ENCODE measurements at regions not wholly inside any gene's neighbourhood (a gene's known extent, or its start where the extent isn't known, plus 50 kb on each side); places are given as distances from the start of the nearest gene placed in this dataset.

DNA sequence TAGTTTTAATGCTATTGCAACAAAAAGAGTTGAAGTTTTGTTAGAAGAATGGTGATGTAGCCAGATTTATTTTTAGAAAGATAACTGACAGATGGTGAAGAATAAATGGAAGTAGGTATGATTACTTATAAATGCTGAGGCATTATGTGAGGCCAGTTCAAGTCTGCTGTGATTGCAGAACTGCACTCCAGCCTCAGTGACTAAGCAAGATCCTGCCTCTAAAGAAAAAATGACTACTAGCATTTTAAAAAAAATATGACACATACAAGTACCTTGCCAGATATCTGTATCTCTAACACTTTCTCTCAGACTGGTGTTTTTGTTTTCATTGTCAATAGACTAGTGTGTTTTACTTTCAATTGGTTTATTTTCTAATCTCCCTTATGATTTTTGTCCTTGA lies 1242.4 kb upstream of the ADGRL4 start:
- TF ChIP-seq, protein P1, sequence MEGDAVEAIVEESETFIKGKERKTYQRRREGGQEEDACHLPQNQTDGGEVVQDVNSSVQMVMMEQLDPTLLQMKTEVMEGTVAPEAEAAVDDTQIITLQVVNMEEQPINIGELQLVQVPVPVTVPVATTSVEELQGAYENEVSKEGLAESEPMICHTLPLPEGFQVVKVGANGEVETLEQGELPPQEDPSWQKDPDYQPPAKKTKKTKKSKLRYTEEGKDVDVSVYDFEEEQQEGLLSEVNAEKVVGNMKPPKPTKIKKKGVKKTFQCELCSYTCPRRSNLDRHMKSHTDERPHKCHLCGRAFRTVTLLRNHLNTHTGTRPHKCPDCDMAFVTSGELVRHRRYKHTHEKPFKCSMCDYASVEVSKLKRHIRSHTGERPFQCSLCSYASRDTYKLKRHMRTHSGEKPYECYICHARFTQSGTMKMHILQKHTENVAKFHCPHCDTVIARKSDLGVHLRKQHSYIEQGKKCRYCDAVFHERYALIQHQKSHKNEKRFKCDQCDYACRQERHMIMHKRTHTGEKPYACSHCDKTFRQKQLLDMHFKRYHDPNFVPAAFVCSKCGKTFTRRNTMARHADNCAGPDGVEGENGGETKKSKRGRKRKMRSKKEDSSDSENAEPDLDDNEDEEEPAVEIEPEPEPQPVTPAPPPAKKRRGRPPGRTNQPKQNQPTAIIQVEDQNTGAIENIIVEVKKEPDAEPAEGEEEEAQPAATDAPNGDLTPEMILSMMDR (IDR thresholded peaks at IDR 0.05 in 4 of 5, conservative IDR thresholded peaks at IDR 0.05 in 1 of 5): no peak
- no peak for TF ChIP-seq POLR2A (IDR thresholded peaks at IDR 0.05)
